Astrocyte (in vitro differentiated cells and primary cell): ENCODE measurements at regions not wholly inside any gene's neighbourhood (a gene's known extent, or its start where the extent isn't known, plus 50 kb on each side); places are given as distances from the start of the nearest gene placed in this dataset.
A peak's percentile ranks its signal among the peaks of the same experiment; 100 is the strongest.

ENCODE experiments used
- DNase-seq: peaks from one replicate; pipeline ENCODE4 v3.0.0-alpha.2; 2010; ENCODE audit warnings: low read depth
- FAIRE-seq: peaks from 2 replicates; lab custom pipeline; 2011; peaks lifted over from hg19 to GRCh38; lab: Jason Lieb, UNC
- H2AFZ ChIP-seq: 2 replicates; pipeline ENCODE4 v1.6.0; 2012; ENCODE audit warnings: low read depth, low read length, inconsistent platforms
- H3K27ac ChIP-seq: 2 replicates; pipeline ENCODE4 v1.5.1; 2011; ENCODE audit warnings: low read depth, low read length, inconsistent platforms
- H3K27me3 ChIP-seq: 2 replicates; pipeline ENCODE4 v1.6.0; 2011; ENCODE audit warnings: low read length, inconsistent platforms; ENCODE audit not compliant: insufficient read depth
- H3K36me3 ChIP-seq: 2 replicates; pipeline ENCODE4 v1.5.1; 2011; ENCODE audit warnings: low read length, inconsistent platforms; ENCODE audit not compliant: insufficient read depth
- H3K4me1 ChIP-seq: 2 replicates; pipeline ENCODE4 v1.5.1; 2011; ENCODE audit warnings: low read length, inconsistent platforms; ENCODE audit not compliant: insufficient read depth
- H3K4me2 ChIP-seq: 2 replicates; pipeline ENCODE4 v1.6.0; 2012; ENCODE audit warnings: low read length, inconsistent platforms
- H3K4me3 ChIP-seq: 2 replicates; pipeline ENCODE4 v1.5.1; 2011; ENCODE audit warnings: low read depth, mild to moderate bottlenecking, low read length, inconsistent platforms; ENCODE audit not compliant: insufficient read depth
- H3K79me2 ChIP-seq: 2 replicates; pipeline ENCODE4 v1.6.0; 2012; ENCODE audit warnings: mild to moderate bottlenecking, low read length, inconsistent platforms; ENCODE audit not compliant: insufficient read depth
- H3K9ac ChIP-seq: 2 replicates; pipeline ENCODE4 v1.6.0; 2012; ENCODE audit warnings: mild to moderate bottlenecking, low read length, inconsistent platforms
- H3K9me3 ChIP-seq: 2 replicates; pipeline ENCODE4 v1.5.1; 2012; ENCODE audit warnings: low read depth, mild to moderate bottlenecking, low read length, inconsistent platforms; ENCODE audit not compliant: insufficient read depth
- H4K20me1 ChIP-seq: 2 replicates; pipeline ENCODE4 v1.6.0; 2012; ENCODE audit warnings: low read length, inconsistent platforms; ENCODE audit not compliant: insufficient read depth
- H3K27ac Mint-ChIP-seq: one replicate; pipeline ENCODE4 v1.8.0; 2021; ENCODE audit warnings: mild to moderate bottlenecking, mixed read lengths; ENCODE audit not compliant: unreplicated experiment
- H3K27me3 Mint-ChIP-seq: one replicate; pipeline ENCODE4 v1.8.0; 2021; ENCODE audit warnings: low read depth, mixed read lengths; ENCODE audit not compliant: unreplicated experiment
- H3K36me3 Mint-ChIP-seq: one replicate; pipeline ENCODE4 v1.8.0; 2021; ENCODE audit warnings: low read depth, mixed read lengths; ENCODE audit not compliant: unreplicated experiment
- H3K4me1 Mint-ChIP-seq: one replicate; pipeline ENCODE4 v1.8.0; 2021; ENCODE audit warnings: low read depth, mixed read lengths; ENCODE audit not compliant: unreplicated experiment
- H3K4me3 Mint-ChIP-seq: one replicate; pipeline ENCODE4 v1.8.0; 2021; ENCODE audit warnings: mild to moderate bottlenecking, moderate library complexity, mixed read lengths; ENCODE audit not compliant: unreplicated experiment
- H3K9me3 Mint-ChIP-seq: one replicate; pipeline ENCODE4 v1.8.0; 2021; ENCODE audit warnings: mild to moderate bottlenecking, mixed read lengths; ENCODE audit not compliant: unreplicated experiment
- EZH2 ChIP-seq: IDR thresholded peaks from 2 replicates; pipeline ENCODE4 v1.6.1; 2012; ENCODE audit warnings: mild to moderate bottlenecking, low read length, inconsistent platforms; ENCODE audit not compliant: insufficient read depth
- TF ChIP-seq, protein P1 (sequence below): IDR thresholded peaks from 2 replicates; pipeline ENCODE4 v1.5.1; 2011; ENCODE audit warnings: low read depth, mild to moderate bottlenecking, inconsistent platforms, low read length, moderate library complexity; ENCODE audit not compliant: insufficient read depth

DNA sequence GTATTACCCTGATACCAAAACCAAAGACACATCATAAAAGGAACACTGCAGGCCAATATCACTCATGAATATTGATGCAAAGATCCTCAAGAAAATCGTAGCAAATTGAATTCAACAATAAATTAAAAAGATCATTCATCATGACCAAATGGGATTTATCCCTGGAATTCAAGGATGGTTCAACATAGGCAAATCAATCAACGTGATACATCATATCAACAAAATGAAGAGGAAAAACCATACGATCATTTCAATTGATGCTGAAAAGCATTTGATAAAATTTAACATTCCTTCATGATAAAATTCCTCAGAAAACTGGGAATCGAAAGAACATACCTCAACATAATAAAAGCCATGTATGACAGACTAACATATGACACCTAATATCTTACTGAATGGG, 52.7 kb upstream of the STARD8 start:
- Mint-ChIP-seq H3K36me3 (no peaks in the 10 kb centered on the region), H3K9me3 (peaks cover 9% of the 10 kb centered on the region), H3K27ac (no peak overlapping the region)

DNA sequence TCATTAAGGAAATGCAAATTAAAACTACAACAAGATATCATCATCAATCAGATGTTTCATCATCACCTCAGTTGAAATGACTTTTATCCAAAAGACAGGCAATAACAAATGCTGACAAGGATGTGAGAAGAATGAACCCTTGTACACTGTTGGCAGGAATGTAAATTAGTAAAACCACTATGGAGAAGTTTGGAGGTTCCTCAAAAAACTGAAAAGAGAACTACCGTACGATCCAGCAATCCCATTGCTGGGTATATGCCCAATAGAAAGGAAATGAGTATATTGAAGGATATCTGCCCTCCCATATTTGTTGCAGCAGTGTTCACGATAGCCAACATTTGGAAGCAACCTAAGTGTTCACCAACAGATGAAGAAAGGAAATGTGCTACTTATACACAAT, 50.6 kb upstream of the STARD8 start:
- H3K36me3 Mint-ChIP-seq = no peaks in the 10 kb centered on the region
- H3K4me3 Mint-ChIP-seq = no peak overlapping the region
- H3K4me3 ChIP-seq = no peak overlapping the region
- H4K20me1 ChIP-seq = no peaks in the 10 kb centered on the region
- TF ChIP-seq, protein P1, sequence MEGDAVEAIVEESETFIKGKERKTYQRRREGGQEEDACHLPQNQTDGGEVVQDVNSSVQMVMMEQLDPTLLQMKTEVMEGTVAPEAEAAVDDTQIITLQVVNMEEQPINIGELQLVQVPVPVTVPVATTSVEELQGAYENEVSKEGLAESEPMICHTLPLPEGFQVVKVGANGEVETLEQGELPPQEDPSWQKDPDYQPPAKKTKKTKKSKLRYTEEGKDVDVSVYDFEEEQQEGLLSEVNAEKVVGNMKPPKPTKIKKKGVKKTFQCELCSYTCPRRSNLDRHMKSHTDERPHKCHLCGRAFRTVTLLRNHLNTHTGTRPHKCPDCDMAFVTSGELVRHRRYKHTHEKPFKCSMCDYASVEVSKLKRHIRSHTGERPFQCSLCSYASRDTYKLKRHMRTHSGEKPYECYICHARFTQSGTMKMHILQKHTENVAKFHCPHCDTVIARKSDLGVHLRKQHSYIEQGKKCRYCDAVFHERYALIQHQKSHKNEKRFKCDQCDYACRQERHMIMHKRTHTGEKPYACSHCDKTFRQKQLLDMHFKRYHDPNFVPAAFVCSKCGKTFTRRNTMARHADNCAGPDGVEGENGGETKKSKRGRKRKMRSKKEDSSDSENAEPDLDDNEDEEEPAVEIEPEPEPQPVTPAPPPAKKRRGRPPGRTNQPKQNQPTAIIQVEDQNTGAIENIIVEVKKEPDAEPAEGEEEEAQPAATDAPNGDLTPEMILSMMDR = no peak
- TF ChIP-seq EZH2 = no peak
- no peaks in the 10 kb centered on the region for H3K4me1 ChIP-seq
- H3K27ac Mint-ChIP-seq = no peak overlapping the region
- H3K4me1 Mint-ChIP-seq = no peaks in the 10 kb centered on the region
- DNase-seq = no peak
- no peaks in the 10 kb centered on the region for H3K27me3 Mint-ChIP-seq
- no peak overlapping the region for H3K27ac ChIP-seq
- no peak overlapping the region for H3K4me2 ChIP-seq
- peak; percentile 69 for FAIRE-seq
- no peak overlapping the region for H3K9ac ChIP-seq
- no peaks in the 10 kb centered on the region for H3K36me3 ChIP-seq
- no peaks in the 10 kb centered on the region for H3K79me2 ChIP-seq
- H3K9me3 Mint-ChIP-seq = peaks cover 10% of the 10 kb centered on the region
- no peaks in the 10 kb centered on the region for H3K27me3 ChIP-seq
- no peak overlapping the region for H2AFZ ChIP-seq
- no peaks in the 10 kb centered on the region for H3K9me3 ChIP-seq

More for the DNA sequence above, 52.7 kb upstream of the STARD8 start:
- no peaks in the 10 kb centered on the region for H3K36me3 ChIP-seq
- H3K4me1 Mint-ChIP-seq = no peaks in the 10 kb centered on the region
- H4K20me1 ChIP-seq = no peaks in the 10 kb centered on the region
- no peaks in the 10 kb centered on the region for H3K9me3 ChIP-seq
- H3K27ac ChIP-seq = no peak overlapping the region
- H3K27me3 Mint-ChIP-seq = no peaks in the 10 kb centered on the region
- no peak overlapping the region for H2AFZ ChIP-seq
- no peak overlapping the region for H3K4me3 ChIP-seq
- no peak overlapping the region for H3K4me2 ChIP-seq
- no peaks in the 10 kb centered on the region for H3K4me1 ChIP-seq
- no peak overlapping the region for H3K4me3 Mint-ChIP-seq
- FAIRE-seq (peak; percentile 98), DNase-seq (no peak)
- H3K79me2 ChIP-seq = no peaks in the 10 kb centered on the region
- no peak overlapping the region for H3K9ac ChIP-seq
- H3K27me3 ChIP-seq = no peaks in the 10 kb centered on the region
- TF ChIP-seq, protein P1 = no peak
- TF ChIP-seq EZH2 = no peak
